ENCODE measurements at regions not wholly inside any gene's neighbourhood (a gene's known extent, or its start where the extent isn't known, plus 50 kb on each side); places are given as distances from the start of the nearest gene placed in this dataset.

- TF ChIP-seq, protein P1, sequence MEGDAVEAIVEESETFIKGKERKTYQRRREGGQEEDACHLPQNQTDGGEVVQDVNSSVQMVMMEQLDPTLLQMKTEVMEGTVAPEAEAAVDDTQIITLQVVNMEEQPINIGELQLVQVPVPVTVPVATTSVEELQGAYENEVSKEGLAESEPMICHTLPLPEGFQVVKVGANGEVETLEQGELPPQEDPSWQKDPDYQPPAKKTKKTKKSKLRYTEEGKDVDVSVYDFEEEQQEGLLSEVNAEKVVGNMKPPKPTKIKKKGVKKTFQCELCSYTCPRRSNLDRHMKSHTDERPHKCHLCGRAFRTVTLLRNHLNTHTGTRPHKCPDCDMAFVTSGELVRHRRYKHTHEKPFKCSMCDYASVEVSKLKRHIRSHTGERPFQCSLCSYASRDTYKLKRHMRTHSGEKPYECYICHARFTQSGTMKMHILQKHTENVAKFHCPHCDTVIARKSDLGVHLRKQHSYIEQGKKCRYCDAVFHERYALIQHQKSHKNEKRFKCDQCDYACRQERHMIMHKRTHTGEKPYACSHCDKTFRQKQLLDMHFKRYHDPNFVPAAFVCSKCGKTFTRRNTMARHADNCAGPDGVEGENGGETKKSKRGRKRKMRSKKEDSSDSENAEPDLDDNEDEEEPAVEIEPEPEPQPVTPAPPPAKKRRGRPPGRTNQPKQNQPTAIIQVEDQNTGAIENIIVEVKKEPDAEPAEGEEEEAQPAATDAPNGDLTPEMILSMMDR (optimal IDR thresholded peaks at IDR 0.05 in 1 of 3, IDR thresholded peaks at IDR 0.05 in 1 of 3, conservative IDR thresholded peaks at IDR 0.05 in 1 of 3; ENCODE audit: extremely low read depth in 1 of 3, insufficient read depth in 2 of 3, low read length in 3 of 3), result no peak
- no peak for TF ChIP-seq EZH2 (IDR thresholded peaks at IDR 0.05; ENCODE audit: low read length)
These were observed 261.3 kb upstream of the MOCS1 start for GRCh38 chr6:40195428-40196134.

Measured in keratinocyte (primary cell).